ENCODE measurements at regions not wholly inside any gene's neighbourhood (a gene's known extent, or its start where the extent isn't known, plus 50 kb on each side); places are given as distances from the start of the nearest gene placed in this dataset.

- TF ChIP-seq OSR1 (CRISPR knock-in tag; IDR thresholded peaks at IDR 0.05) (no peak), PATZ1 (CRISPR knock-in tag; IDR thresholded peaks at IDR 0.05; ENCODE audit: borderline replicate concordance) (no peak), ZFP3 (CRISPR knock-in tag; IDR thresholded peaks at IDR 0.05) (no peak), ARNTL (CRISPR knock-in tag; IDR thresholded peaks at IDR 0.05; ENCODE audit: borderline replicate concordance, low read depth) (no peak), ZNF565 (CRISPR knock-in tag; conservative IDR thresholded peaks at IDR 0.05; ENCODE audit: low read depth) (no peak), BACH2 (CRISPR knock-in tag; IDR thresholded peaks at IDR 0.05; ENCODE audit: borderline replicate concordance) (no peak), ZNF8 (CRISPR knock-in tag; IDR thresholded peaks at IDR 0.05) (no peak), RARB (CRISPR knock-in tag; IDR thresholded peaks at IDR 0.05) (no peak), TSHZ2 (CRISPR knock-in tag; IDR thresholded peaks at IDR 0.05) (no peak), CREB5 (CRISPR knock-in tag; IDR thresholded peaks at IDR 0.05; ENCODE audit: low read depth) (no peak), ISL1 (CRISPR knock-in tag; IDR thresholded peaks at IDR 0.05) (no peak), ZNF70 (CRISPR knock-in tag; IDR thresholded peaks at IDR 0.05) (no peak), TCF4 (CRISPR knock-in tag; IDR thresholded peaks at IDR 0.05; ENCODE audit: borderline replicate concordance) (no peak)
Measured at GRCh38 chr13:73861136-73861535, 273.1 kb downstream of the KLF12 start.

GRCh38 chr13:73860501-73860900 is 273.7 kb downstream of the KLF12 start:
- ATAC-seq, result no peak
- TF ChIP-seq PPARA (CRISPR knock-in tag; IDR thresholded peaks at IDR 0.05; ENCODE audit: borderline replicate concordance) (no peak), ARNTL (CRISPR knock-in tag; IDR thresholded peaks at IDR 0.05; ENCODE audit: borderline replicate concordance, low read depth) (no peak), PATZ1 (CRISPR knock-in tag; IDR thresholded peaks at IDR 0.05; ENCODE audit: borderline replicate concordance) (no peak), CREB5 (CRISPR knock-in tag; IDR thresholded peaks at IDR 0.05; ENCODE audit: low read depth) (no peak), CSDC2 (CRISPR knock-in tag; IDR thresholded peaks at IDR 0.05) (no peak), ZFP30 (CRISPR knock-in tag; IDR thresholded peaks at IDR 0.05) (no peak), POU6F1 (CRISPR knock-in tag; IDR thresholded peaks at IDR 0.05; ENCODE audit: borderline replicate concordance, low read depth) (no peak)

More at GRCh38 chr13:73861136-73861535, 273.1 kb downstream of the KLF12 start:
- no peak for ATAC-seq

GRCh38 chr13:73859841-73860240 is 274.4 kb downstream of the KLF12 start:
- ATAC-seq, result no peak
- TF ChIP-seq ZFP3 (CRISPR knock-in tag; IDR thresholded peaks at IDR 0.05), result no peak
- TF ChIP-seq PPARA (CRISPR knock-in tag; IDR thresholded peaks at IDR 0.05; ENCODE audit: borderline replicate concordance), result no peak
- no peak for TF ChIP-seq GLIS3 (CRISPR knock-in tag; IDR thresholded peaks at IDR 0.05)
- TF ChIP-seq ZFP30 (CRISPR knock-in tag; IDR thresholded peaks at IDR 0.05), result no peak
